22Rv1 (cell line): ENCODE measurements at regions not wholly inside any gene's neighbourhood (a gene's known extent, or its start where the extent isn't known, plus 50 kb on each side); places are given as distances from the start of the nearest gene placed in this dataset.

Experiments
- H3K27ac ChIP-seq: fragments of 450-650 bp; 2 replicates; pipeline ENCODE4 v1.5.1; 2017
- ZFX ChIP-seq: fragments of 450-650 bp; IDR thresholded peaks from 2 replicates; pipeline ENCODE4 v1.6.1; 2017; ENCODE audit warnings: antibody characterized with exemption, borderline replicate concordance
- TF ChIP-seq, protein P1 (sequence below): fragments of 450-650 bp; IDR thresholded peaks from 2 replicates; pipeline ENCODE4 v1.5.1; 2017; ENCODE audit warnings: mild to moderate bottlenecking

DNA sequence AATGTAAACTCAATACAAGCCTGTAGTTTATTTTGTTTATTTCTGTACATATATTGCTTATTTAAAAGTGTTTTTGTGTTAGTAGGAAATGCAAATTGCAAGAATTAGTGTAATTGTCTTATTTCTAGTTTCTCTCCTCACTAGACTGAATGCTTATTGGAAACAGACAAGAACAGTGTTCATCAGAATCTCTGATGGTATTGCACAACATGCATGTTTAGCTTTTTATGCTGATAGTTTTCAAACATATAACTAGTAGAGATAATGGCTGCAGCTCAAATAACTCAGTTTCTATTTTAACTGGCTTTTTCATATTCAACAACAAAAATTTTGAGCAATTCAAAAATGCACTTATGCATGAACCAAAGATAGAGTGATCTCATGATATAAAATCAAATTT, 68.8 kb upstream of the HTR4 start:
- H3K27ac ChIP-seq, result no peak overlapping the region
- TF ChIP-seq, protein P1, sequence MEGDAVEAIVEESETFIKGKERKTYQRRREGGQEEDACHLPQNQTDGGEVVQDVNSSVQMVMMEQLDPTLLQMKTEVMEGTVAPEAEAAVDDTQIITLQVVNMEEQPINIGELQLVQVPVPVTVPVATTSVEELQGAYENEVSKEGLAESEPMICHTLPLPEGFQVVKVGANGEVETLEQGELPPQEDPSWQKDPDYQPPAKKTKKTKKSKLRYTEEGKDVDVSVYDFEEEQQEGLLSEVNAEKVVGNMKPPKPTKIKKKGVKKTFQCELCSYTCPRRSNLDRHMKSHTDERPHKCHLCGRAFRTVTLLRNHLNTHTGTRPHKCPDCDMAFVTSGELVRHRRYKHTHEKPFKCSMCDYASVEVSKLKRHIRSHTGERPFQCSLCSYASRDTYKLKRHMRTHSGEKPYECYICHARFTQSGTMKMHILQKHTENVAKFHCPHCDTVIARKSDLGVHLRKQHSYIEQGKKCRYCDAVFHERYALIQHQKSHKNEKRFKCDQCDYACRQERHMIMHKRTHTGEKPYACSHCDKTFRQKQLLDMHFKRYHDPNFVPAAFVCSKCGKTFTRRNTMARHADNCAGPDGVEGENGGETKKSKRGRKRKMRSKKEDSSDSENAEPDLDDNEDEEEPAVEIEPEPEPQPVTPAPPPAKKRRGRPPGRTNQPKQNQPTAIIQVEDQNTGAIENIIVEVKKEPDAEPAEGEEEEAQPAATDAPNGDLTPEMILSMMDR, result no peak
- no peak for TF ChIP-seq ZFX

DNA sequence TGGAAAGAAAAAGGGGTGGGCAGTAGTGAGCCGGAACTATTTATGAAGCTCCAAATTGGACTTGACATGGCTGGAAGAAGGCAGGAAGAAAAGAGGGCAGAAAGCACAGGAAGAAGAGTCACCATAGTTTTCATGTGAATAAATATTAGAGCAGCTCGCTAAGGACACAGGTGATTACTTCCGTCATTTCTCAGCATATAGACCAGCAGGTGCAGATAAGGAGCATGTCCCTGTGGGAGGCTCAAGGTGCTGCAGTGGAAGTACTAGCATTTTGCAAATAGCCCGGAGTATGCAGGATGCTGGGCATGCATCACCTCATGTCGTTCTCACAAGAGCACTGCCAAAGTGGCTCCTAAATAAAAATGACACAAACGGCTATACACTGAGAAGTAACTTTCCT, 71.3 kb upstream of the HTR4 start:
- no peak overlapping the region for H3K27ac ChIP-seq
- no peak for TF ChIP-seq ZFX
- TF ChIP-seq, protein P1, result no peak

DNA sequence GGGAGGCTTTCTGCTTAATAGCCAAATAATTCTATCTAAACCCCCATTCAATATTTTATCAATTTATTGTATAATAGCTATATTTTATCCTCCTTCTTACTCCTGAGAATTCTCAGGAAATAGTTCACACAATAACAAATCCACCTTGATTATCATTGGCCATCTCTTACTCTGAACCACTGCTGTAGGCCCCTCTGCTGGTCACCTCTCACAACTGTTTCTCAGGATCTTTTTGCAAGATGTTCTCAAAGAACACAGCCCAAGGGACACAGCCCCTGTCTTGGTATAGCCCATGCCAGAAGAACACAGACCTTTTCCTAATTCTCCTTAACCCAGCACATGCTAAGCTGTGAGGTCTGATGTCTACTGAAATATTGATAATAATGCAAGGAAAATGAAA, 74.9 kb upstream of the HTR4 start:
- TF ChIP-seq, protein P1, result peak; percentile 49
- no peak for TF ChIP-seq ZFX
- H3K27ac ChIP-seq, result no peak overlapping the region

DNA sequence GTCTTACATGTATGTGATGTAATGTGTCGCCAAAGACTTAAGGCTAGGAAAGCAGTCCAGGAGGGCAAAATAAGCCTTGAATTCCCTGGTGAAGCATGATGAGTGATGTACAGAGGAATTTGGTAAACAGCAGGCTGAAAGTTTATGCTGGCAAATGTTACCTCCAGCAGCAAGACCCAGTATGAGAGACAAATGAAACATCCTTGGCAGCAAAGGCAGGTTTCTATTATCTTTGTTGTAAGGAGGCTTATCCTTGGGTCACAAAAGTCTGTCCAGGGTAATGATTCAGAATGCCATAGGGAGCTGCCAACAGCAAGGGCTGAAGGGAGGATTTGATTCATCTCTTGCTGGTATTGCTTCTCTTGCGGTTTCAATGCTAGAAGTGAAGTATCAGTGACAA, 75.9 kb upstream of the HTR4 start:
- no peak for TF ChIP-seq ZFX
- TF ChIP-seq, protein P1, result no peak

DNA sequence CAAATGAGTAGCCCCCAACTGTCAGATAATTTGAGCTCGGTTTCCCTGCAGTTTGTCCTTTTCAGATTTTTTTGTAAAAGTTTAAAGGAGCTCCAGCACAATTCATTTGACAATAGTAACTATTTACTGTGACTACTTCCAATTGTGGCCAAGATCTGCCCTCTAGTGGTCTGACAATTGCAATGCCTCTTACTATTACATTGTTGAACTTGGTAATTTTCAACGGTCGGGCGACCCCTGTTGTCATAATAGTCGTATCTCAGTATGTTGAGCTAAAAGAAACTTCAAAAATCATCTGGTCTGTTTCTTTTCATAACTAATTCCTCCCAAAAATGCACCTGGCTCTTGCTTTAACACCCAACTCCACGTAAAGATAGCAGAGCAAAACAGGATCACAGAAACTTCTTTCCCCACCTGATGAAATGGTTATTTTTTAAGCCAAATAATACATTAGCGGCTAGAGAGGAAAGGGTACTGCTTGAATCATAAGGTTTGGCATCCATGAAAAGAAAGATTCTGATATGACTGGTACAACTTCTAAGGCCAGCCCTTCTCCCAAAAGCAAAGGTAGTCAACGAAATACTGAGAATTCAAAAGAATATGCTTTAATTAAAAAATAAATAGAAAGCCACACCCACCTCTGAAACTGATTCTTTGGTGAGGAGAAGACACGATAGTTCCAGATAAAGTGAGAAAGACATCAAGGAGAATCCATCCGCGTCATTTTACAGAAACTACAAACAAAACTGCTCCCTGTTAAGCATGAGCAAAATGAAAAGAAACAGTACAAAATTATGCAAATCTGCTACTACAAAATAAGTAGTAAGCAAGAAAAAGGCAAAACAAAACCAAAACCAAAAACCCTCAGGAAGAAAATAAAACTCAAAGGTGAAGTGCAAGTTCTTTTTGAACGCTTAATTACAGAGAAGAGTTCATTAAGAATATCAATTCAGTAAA, 76.9 kb upstream of the HTR4 start:
- no peak overlapping the region for H3K27ac ChIP-seq
- no peak for TF ChIP-seq ZFX
- TF ChIP-seq, protein P1, result peak; percentile 95

More for the DNA sequence above, 75.9 kb upstream of the HTR4 start:
- H3K27ac ChIP-seq, result no peak overlapping the region

GRCh38 chr5:148732692-148733091, 78.4 kb upstream of the HTR4 start:
- TF ChIP-seq, protein P1, result no peak
- TF ChIP-seq ZFX, result no peak
- no peak overlapping the region for H3K27ac ChIP-seq
